Neural cell (in vitro differentiated cells): ENCODE measurements at regions not wholly inside any gene's neighbourhood (a gene's known extent, or its start where the extent isn't known, plus 50 kb on each side); places are given as distances from the start of the nearest gene placed in this dataset.

Source experiments
- CTCF ChIP-seq: fragments of 450-650 bp; IDR thresholded peaks from 2 replicates; pipeline ENCODE4 v1.5.1; 2014; ENCODE audit warnings: antibody characterized with exemption, mild to moderate bottlenecking, moderate library complexity; ENCODE audit not compliant: poor library complexity, severe bottlenecking
- MXI1 ChIP-seq: fragments of 450-650 bp; conservative IDR thresholded peaks from 2 replicates; pipeline ENCODE4 v1.6.1; 2014; ENCODE audit warnings: antibody characterized with exemption, mild to moderate bottlenecking; ENCODE audit not compliant: poor library complexity, severe bottlenecking
- POLR2AphosphoS5 ChIP-seq: IDR thresholded peaks from 2 replicates; pipeline ENCODE4 v1.6.1; 2012
- RAD21 ChIP-seq: fragments of 450-650 bp; conservative IDR thresholded peaks from 2 replicates; pipeline ENCODE4 v1.6.1; 2014; ENCODE audit warnings: antibody characterized with exemption, mild to moderate bottlenecking, moderate library complexity

GRCh38 chr4:72714482-72715279, 145.7 kb upstream of the ADAMTS3 start:
- no peak for TF ChIP-seq CTCF
- TF ChIP-seq POLR2AphosphoS5: no peak
- no peak for TF ChIP-seq MXI1
- no peak for TF ChIP-seq RAD21
